Stomach smooth muscle (tissue), 2 donors: ENCODE measurements at regions not wholly inside any gene's neighbourhood (a gene's known extent, or its start where the extent isn't known, plus 50 kb on each side); places are given as distances from the start of the nearest gene placed in this dataset.
"Not testable (repeated sequence)": the region's sequence is repeated elsewhere in the genome, so short reads cannot be mapped to it uniquely, and the experiment has no call there.

ENCODE experiments used
- H3K27ac ChIP-seq: one replicate; pipeline ENCODE4 v1.7.0; 2013; ENCODE audit warnings: mild to moderate bottlenecking, low read length, inconsistent platforms
- H3K27me3 ChIP-seq, 2 donors: one replicate each; pipeline ENCODE4 v1.7.0; 2013; ENCODE audit warnings: low read length in 2 of 2; ENCODE audit not compliant: insufficient read depth in 2 of 2, control insufficient read depth in 1 of 2
- H3K36me3 ChIP-seq, 2 donors: one replicate each; pipeline ENCODE4 v1.7.0; 2013; ENCODE audit warnings: low read length in 2 of 2; ENCODE audit not compliant: control insufficient read depth in 2 of 2, insufficient read depth in 2 of 2
- H3K4me1 ChIP-seq: one replicate; pipeline ENCODE4 v1.7.0; 2013; ENCODE audit warnings: low read length; ENCODE audit not compliant: control insufficient read depth, insufficient read depth
- H3K4me3 ChIP-seq, 2 donors: one replicate each; pipeline ENCODE4 v1.7.0; 2013; ENCODE audit warnings: low read length in 2 of 2
- H3K9ac ChIP-seq, 2 donors: one replicate each; pipeline ENCODE4 v1.7.0; 2013; ENCODE audit warnings: low read length in 2 of 2, mild to moderate bottlenecking in 1 of 2
- H3K9me3 ChIP-seq, 2 donors: one replicate each; pipeline ENCODE4 v1.7.0; 2013; ENCODE audit warnings: low read length in 2 of 2; ENCODE audit not compliant: control insufficient read depth in 2 of 2
- donor health status: healthy.
- donor health status: Pancreatic carcinoma.

GRCh38 chr1:121021716-121022115 lies 132.1 kb downstream of the PPIAL4A start:
- not testable (repeated sequence) for H3K4me3 ChIP-seq, H3K27me3 ChIP-seq, H3K36me3 ChIP-seq, H3K4me1 ChIP-seq, H3K9ac ChIP-seq, H3K27ac ChIP-seq, H3K9me3 ChIP-seq

DNA sequence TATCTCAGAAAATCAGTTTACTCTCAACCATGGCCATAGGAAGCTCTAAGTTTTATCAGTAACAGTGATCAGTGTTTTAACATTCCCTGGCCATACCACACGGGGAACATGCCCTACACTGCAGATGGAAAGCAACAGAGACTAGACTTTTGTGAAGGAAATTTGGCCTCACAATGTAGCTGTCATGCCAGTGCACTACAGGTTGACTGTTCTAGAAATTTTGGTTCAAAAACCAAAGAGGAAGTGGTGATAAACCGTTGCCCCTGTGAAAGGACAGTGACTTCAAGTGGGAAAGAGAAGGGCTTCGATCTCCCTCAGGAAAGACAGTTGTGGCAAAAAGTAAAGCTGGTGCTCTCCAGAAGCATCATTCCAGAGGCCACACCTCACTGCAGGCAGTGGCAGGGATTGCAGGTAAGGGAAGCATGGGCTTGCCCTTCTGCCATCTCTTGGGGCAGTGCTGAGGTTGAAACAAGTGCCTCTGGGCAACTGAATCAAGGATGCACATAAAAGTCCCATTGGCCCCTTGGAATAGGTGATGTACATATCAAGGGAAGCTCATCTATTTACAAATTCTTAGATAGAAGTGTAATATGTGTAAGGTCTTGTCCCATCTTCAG lies 143.4 kb downstream of the PPIAL4A start:
- H3K4me3 ChIP-seq, H3K9ac ChIP-seq, H3K27me3 ChIP-seq, H3K4me1 ChIP-seq, H3K36me3 ChIP-seq, H3K27ac ChIP-seq, H3K9me3 ChIP-seq: not testable (repeated sequence)

GRCh38 chr1:121036792-121037191 lies 147.2 kb downstream of the PPIAL4A start:
- H3K9ac ChIP-seq, H3K27ac ChIP-seq, H3K27me3 ChIP-seq, H3K4me3 ChIP-seq, H3K9me3 ChIP-seq, H3K36me3 ChIP-seq, H3K4me1 ChIP-seq: not testable (repeated sequence)

GRCh38 chr1:121040974-121041373 lies 143.2 kb downstream of the FAM72B start:
- not testable (repeated sequence) for H3K27ac ChIP-seq, H3K27me3 ChIP-seq, H3K36me3 ChIP-seq

DNA sequence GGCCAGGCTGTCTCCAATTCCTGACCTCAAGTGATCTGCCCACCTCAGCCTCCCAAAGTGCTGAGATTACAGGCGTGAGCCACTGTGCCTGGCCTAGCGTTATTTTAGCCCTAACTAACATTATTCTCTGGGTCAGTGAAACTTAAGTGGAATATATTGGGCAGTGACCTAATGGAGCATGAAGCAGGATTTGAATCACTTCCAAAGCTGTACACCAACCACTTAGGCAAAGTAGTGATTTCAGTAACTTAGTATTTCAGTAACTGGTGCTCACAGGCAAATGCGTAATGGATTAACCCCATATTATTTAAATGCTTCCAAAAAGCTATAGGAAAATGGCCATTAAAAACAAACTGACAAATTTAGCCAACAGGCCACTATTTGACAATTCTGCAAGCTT lies 142.6 kb downstream of the FAM72B start:
- H3K9me3 ChIP-seq, H3K36me3 ChIP-seq, H3K9ac ChIP-seq, H3K27me3 ChIP-seq, H3K4me3 ChIP-seq, H3K27ac ChIP-seq, H3K4me1 ChIP-seq: not testable (repeated sequence)

More at GRCh38 chr1:121040974-121041373, 143.2 kb downstream of the FAM72B start:
- H3K4me1 ChIP-seq, H3K4me3 ChIP-seq, H3K9ac ChIP-seq, H3K9me3 ChIP-seq: not testable (repeated sequence)

GRCh38 chr1:121042882-121043281 lies 141.3 kb downstream of the FAM72B start:
- H3K36me3 ChIP-seq, H3K27ac ChIP-seq, H3K9ac ChIP-seq, H3K9me3 ChIP-seq, H3K4me1 ChIP-seq, H3K4me3 ChIP-seq, H3K27me3 ChIP-seq: not testable (repeated sequence)

- H3K9ac ChIP-seq, H3K4me3 ChIP-seq, H3K4me1 ChIP-seq, H3K9me3 ChIP-seq, H3K27ac ChIP-seq, H3K27me3 ChIP-seq, H3K36me3 ChIP-seq: not testable (repeated sequence)
Measured at GRCh38 chr1:121048293-121048752, 135.8 kb downstream of the FAM72B start.

DNA sequence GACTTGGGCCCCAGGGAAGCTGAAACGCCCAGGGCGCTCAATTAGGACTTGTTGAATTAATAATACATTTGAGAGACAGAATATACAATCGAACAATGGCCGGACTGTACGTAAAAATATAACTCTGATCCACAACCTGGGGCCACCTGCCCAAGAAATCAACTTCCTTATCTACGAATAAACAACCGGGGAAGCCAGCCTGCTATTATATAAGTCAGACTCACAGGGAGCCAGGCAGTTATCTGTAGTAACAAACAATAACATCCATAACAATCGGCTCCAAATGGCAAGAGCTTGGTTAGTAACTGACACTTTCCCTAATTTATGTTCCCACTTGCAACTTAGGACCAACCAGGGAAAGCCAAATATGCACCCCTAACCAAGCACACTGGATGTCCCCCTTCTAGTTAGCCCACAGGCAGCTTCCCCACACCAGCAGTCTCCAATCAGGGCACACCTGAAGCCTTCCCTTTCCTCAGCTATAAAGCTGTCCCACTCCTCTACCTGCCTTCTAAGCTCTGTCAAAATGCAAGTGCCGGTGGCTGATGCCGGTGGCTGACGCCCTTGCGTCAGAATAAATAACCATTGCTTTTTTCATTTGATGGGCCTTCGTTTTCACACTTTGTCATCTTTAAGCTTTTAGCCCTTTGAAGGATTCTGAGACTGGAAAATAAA lies 135.2 kb downstream of the FAM72B start:
- not testable (repeated sequence) for H3K36me3 ChIP-seq, H3K27ac ChIP-seq, H3K27me3 ChIP-seq, H3K9ac ChIP-seq, H3K9me3 ChIP-seq, H3K4me3 ChIP-seq, H3K4me1 ChIP-seq

- H3K4me1 ChIP-seq, H3K9me3 ChIP-seq, H3K27ac ChIP-seq, H3K36me3 ChIP-seq, H3K27me3 ChIP-seq, H3K4me3 ChIP-seq, H3K9ac ChIP-seq: not testable (repeated sequence)
Measured at GRCh38 chr1:121050097-121050496, 134.0 kb downstream of the FAM72B start.

DNA sequence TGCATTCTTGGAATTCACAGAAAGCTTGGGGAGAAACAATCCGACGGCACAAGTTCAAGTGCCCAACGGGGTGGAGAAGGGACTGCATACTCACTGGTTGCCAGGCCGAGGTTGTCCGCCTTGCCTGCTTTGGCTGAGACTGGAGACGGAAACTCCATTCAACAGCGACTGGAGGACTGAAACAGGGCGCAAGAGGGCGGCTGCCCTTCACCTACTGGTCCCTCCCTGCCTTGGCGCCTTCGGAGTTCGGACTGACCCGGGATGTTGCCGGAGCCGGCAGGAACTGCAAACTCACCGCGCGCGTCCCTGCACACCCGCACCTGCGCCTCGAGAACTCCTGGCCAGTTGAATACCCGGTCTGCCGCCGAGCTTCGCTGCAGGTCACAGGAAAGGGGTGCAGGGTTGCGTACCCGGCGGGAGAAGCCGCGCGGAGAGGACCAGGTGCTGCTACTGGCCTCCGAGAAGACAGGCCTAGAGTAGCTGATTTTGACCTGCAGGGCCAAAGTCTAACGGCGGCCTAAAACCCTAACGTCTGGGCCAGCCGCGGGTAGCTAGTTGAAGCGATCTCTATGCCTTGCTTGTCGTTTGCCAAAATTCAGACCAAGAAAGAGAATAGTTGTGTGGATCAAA lies 132.9 kb downstream of the FAM72B start:
- not testable (repeated sequence) for H3K36me3 ChIP-seq, H3K9me3 ChIP-seq, H3K27me3 ChIP-seq, H3K4me3 ChIP-seq, H3K27ac ChIP-seq, H3K9ac ChIP-seq, H3K4me1 ChIP-seq

- not testable (repeated sequence) for H3K4me1 ChIP-seq, H3K27me3 ChIP-seq, H3K4me3 ChIP-seq, H3K9ac ChIP-seq, H3K9me3 ChIP-seq, H3K27ac ChIP-seq, H3K36me3 ChIP-seq
Measured at GRCh38 chr1:121052081-121052660, 132.0 kb downstream of the FAM72B start.
